H1 (cell line): ENCODE measurements at regions not wholly inside any gene's neighbourhood (a gene's known extent, or its start where the extent isn't known, plus 50 kb on each side); places are given as distances from the start of the nearest gene placed in this dataset.

Source experiments
- CTCF ChIA-PET: fragments of 300-600 bp; sonication (Branson Sonifier 250); formaldehyde crosslinking; loops from one replicate; lab custom pipeline; 2021; ENCODE audit not compliant: partially characterized antibody; lab: Charles Lee
- POLR2A ChIA-PET: fragments of 300-600 bp; sonication (Branson Sonifier 250); formaldehyde crosslinking; loops from one replicate; lab custom pipeline; 2021; ENCODE audit warnings: inconsistent platforms; ENCODE audit not compliant: partially characterized antibody; lab: Charles Lee
- DNase-seq, 2 experiments: peaks; one replicate each; pipeline versions ENCODE4 v3.0.0 to v3.0.0-alpha.2; 2010 to 2022; ENCODE audit warnings: low spot score in 2 of 2, low read depth in 1 of 2, mixed read lengths in 1 of 2
- FAIRE-seq: peaks from 2 replicates; lab custom pipeline; 2011; peaks lifted over from hg19 to GRCh38; lab: Jason Lieb, UNC
- H2AFZ ChIP-seq: 2 replicates; pipeline ENCODE4 v1.8.1; 2012; ENCODE audit warnings: low read length, inconsistent platforms
- H2AK5ac ChIP-seq: 2 replicates; pipeline ENCODE4 v1.6.1; 2013; ENCODE audit warnings: low read depth, low read length
- H2BK120ac ChIP-seq: replicated peaks from 2 replicates; pipeline ENCODE3; 2013; ENCODE audit warnings: low read depth, low read length, inconsistent platforms
- H2BK12ac ChIP-seq: 2 replicates; pipeline ENCODE4 v1.6.1; 2013; ENCODE audit warnings: low read depth, low read length
- H2BK15ac ChIP-seq: 2 replicates; pipeline ENCODE4 v1.6.1; 2013; ENCODE audit warnings: low read length
- H2BK20ac ChIP-seq: 2 replicates; pipeline ENCODE4 v1.6.1; 2013; ENCODE audit warnings: low read length
- H2BK5ac ChIP-seq: 2 replicates; pipeline ENCODE4 v1.6.1; 2013; ENCODE audit warnings: low read depth, low read length
- H3K14ac ChIP-seq: 2 replicates; pipeline ENCODE4 v1.6.1; 2013; ENCODE audit warnings: inconsistent platforms; ENCODE audit not compliant: insufficient read length
- H3K18ac ChIP-seq: 2 replicates; pipeline ENCODE4 v1.6.1; 2013; ENCODE audit warnings: low read length; ENCODE audit errors: extremely low read depth
- H3K23ac ChIP-seq: 2 replicates; pipeline ENCODE4 v1.6.1; 2013; ENCODE audit warnings: inconsistent platforms; ENCODE audit not compliant: insufficient read length
- H3K23me2 ChIP-seq: 2 replicates; pipeline ENCODE4 v1.6.1; 2013; ENCODE audit warnings: low read depth, low read length
- H3K27ac ChIP-seq: 2 replicates; pipeline ENCODE4 v1.6.1; 2011; ENCODE audit warnings: low read depth, low read length, inconsistent platforms
- H3K27me3 ChIP-seq, 4 experiments: replicated peaks in 1 of 4; 1 replicate in 1 of 4; 2 replicates in 3 of 4; pipeline versions ENCODE4 v1.6.1 to v1.8.1; 2011 to 2013; ENCODE audit warnings: low read length in 3 of 4, mild to moderate bottlenecking in 3 of 4, inconsistent platforms in 2 of 4, mixed read lengths in 2 of 4, moderate library complexity in 1 of 4; ENCODE audit not compliant: control insufficient read depth in 3 of 4, insufficient read depth in 3 of 4; ENCODE audit errors: extremely low read depth in 1 of 4
- H3K36me3 ChIP-seq, 4 experiments: 2 replicates each; pipeline versions ENCODE4 v1.6.1 to v1.8.1; 2011 to 2013; ENCODE audit warnings: mild to moderate bottlenecking in 4 of 4, low read length in 3 of 4, moderate library complexity in 2 of 4, control low read depth in 1 of 4, inconsistent platforms in 1 of 4; ENCODE audit not compliant: insufficient read depth in 4 of 4, control insufficient read depth in 2 of 4
- H3K4ac ChIP-seq: replicated peaks from 2 replicates; pipeline ENCODE3; 2013; ENCODE audit warnings: low read length, low read depth, mixed read lengths, inconsistent platforms; ENCODE audit not compliant: insufficient read length
- H3K4me1 ChIP-seq, 4 experiments: replicated peaks in 1 of 4; 1 replicate in 1 of 4; 2 replicates in 3 of 4; pipeline versions ENCODE4 v1.6.1 to v1.8.1; 2011 to 2013; ENCODE audit warnings: low read length in 3 of 4, inconsistent platforms in 2 of 4, mixed read lengths in 1 of 4; ENCODE audit not compliant: insufficient read depth in 4 of 4, control insufficient read depth in 3 of 4
- H3K4me2 ChIP-seq, 2 experiments: 2 replicates each; pipeline versions ENCODE4 v1.6.1 to v1.8.1; 2011 to 2013; ENCODE audit warnings: low read depth in 2 of 2, low read length in 2 of 2, control low read depth in 1 of 2, inconsistent platforms in 1 of 2, mild to moderate bottlenecking in 1 of 2; ENCODE audit not compliant: insufficient read depth in 1 of 2
- H3K4me3 ChIP-seq, 4 experiments: fragments of 200-600, 300-600 bp in 1 of 4; sonication (generic), shearing (Covaris generic), sonication (Bioruptor Twin) in 1 of 4; 2 replicates each; pipeline versions ENCODE4 v1.5.1 to v1.8.1; 2011 to 2016; ENCODE audit warnings: low read length in 4 of 4, low read depth in 3 of 4, control low read depth in 2 of 4, inconsistent platforms in 2 of 4, mild to moderate bottlenecking in 2 of 4, mixed read lengths in 1 of 4, moderate library complexity in 1 of 4; ENCODE audit not compliant: insufficient read depth in 2 of 4; ENCODE audit errors: extremely low read depth in 1 of 4
- H3K56ac ChIP-seq: replicated peaks from 2 replicates; pipeline ENCODE3; 2013; ENCODE audit warnings: low read depth, mild to moderate bottlenecking, mixed read lengths, low read length, inconsistent platforms; ENCODE audit not compliant: insufficient read length
- H3K79me1 ChIP-seq: 2 replicates; pipeline ENCODE4 v1.6.1; 2013; ENCODE audit warnings: low read depth, low read length, control low read depth
- H3K79me2 ChIP-seq, 2 experiments: 2 replicates each; pipeline versions ENCODE4 v1.6.1 to v1.8.1; 2012 to 2013; ENCODE audit warnings: low read length in 2 of 2, mild to moderate bottlenecking in 2 of 2, inconsistent platforms in 1 of 2; ENCODE audit not compliant: insufficient read depth in 2 of 2, control insufficient read depth in 1 of 2
- H3K9ac ChIP-seq, 4 experiments: replicated peaks in 1 of 4; 1 replicate in 1 of 4; 2 replicates in 3 of 4; pipeline versions ENCODE4 v1.6.1 to v1.8.1; 2011 to 2013; ENCODE audit warnings: low read depth in 3 of 4, low read length in 3 of 4, control low read depth in 2 of 4, mild to moderate bottlenecking in 2 of 4, moderate library complexity in 2 of 4, inconsistent platforms in 1 of 4; ENCODE audit errors: extremely low read depth in 1 of 4
- H3K9me3 ChIP-seq, 2 experiments: 2 replicates each; pipeline versions ENCODE4 v1.6.1 to v1.8.1; 2012 to 2013; ENCODE audit warnings: mild to moderate bottlenecking in 2 of 2, moderate library complexity in 2 of 2, control low read depth in 1 of 2, inconsistent platforms in 1 of 2, low read depth in 1 of 2, low read length in 1 of 2, mixed read lengths in 1 of 2; ENCODE audit not compliant: insufficient read depth in 2 of 2
- H4K20me1 ChIP-seq, 2 experiments: replicated peaks in 1 of 2; 2 replicates each; pipeline versions ENCODE3 to v1.8.1; 2011 to 2013; ENCODE audit warnings: inconsistent platforms in 2 of 2, low read length in 2 of 2, mild to moderate bottlenecking in 1 of 2; ENCODE audit not compliant: insufficient read depth in 2 of 2, control insufficient read depth in 1 of 2
- H4K5ac ChIP-seq: 2 replicates; pipeline ENCODE4 v1.6.1; 2013; ENCODE audit warnings: low read length, low read depth, mixed read lengths, inconsistent platforms; ENCODE audit not compliant: insufficient read length
- H4K8ac ChIP-seq: 2 replicates; pipeline ENCODE4 v1.8.0; 2013; ENCODE audit warnings: mild to moderate bottlenecking, moderate library complexity, low read length, inconsistent platforms; ENCODE audit not compliant: insufficient read depth; ENCODE audit errors: extremely low read depth
- H4K91ac ChIP-seq: replicated peaks from 2 replicates; pipeline ENCODE3; 2013; ENCODE audit warnings: low read length, mixed read lengths, inconsistent platforms; ENCODE audit not compliant: insufficient read length
- ASH2L ChIP-seq: fragments of 200-600, 300-600 bp; sonication (generic); IDR thresholded peaks from one replicate; pipeline ENCODE4 v1.7.1; 2017; ENCODE audit warnings: low read length
- CREB1 ChIP-seq: IDR thresholded peaks from 2 replicates; pipeline ENCODE4 v1.6.1; 2012; ENCODE audit warnings: inconsistent platforms
- CTCF ChIP-seq, 3 experiments: IDR thresholded peaks; 1 replicate in 2 of 3; 2 replicates in 1 of 3; pipeline versions ENCODE4 v1.5.1 to v1.6.1; 2011; ENCODE audit warnings: low read length in 3 of 3, mild to moderate bottlenecking in 3 of 3, inconsistent platforms in 2 of 3, low read depth in 1 of 3, moderate library complexity in 1 of 3; ENCODE audit not compliant: insufficient read depth in 1 of 3; ENCODE audit errors: control extremely low read depth in 1 of 3
- GABPA ChIP-seq: IDR thresholded peaks from 2 replicates; pipeline ENCODE4 v1.6.1; 2011; ENCODE audit warnings: mild to moderate bottlenecking, low read length, moderate library complexity, borderline replicate concordance; ENCODE audit not compliant: insufficient read depth
- GTF2F1 ChIP-seq: IDR thresholded peaks from 2 replicates; pipeline ENCODE4 v1.6.1; 2012; ENCODE audit warnings: low read depth, low read length, improper control_type of control experiment, borderline replicate concordance
- HDAC2 ChIP-seq, 2 experiments: fragments of 300-600 bp in 1 of 2; sonication (generic) in 1 of 2; IDR thresholded peaks; 2 replicates each; pipeline ENCODE4 v1.6.1; 2011 to 2012; ENCODE audit warnings: low read depth in 2 of 2, low read length in 2 of 2, mild to moderate bottlenecking in 2 of 2, moderate library complexity in 2 of 2, borderline replicate concordance in 1 of 2, inconsistent platforms in 1 of 2
- MAFK ChIP-seq: IDR thresholded peaks from 2 replicates; pipeline ENCODE4 v1.6.1; 2012; ENCODE audit warnings: low read depth, mild to moderate bottlenecking, improper control_type of control experiment, low read length
- SAP30 ChIP-seq: fragments of 300-600 bp; sonication (generic); IDR thresholded peaks from 2 replicates; pipeline ENCODE4 v1.7.1; 2012; ENCODE audit warnings: low read length, moderate library complexity, mild to moderate bottlenecking, inconsistent platforms; ENCODE audit not compliant: insufficient read depth, insufficient replicate concordance
- SIX5 ChIP-seq: IDR thresholded peaks from 2 replicates; pipeline ENCODE4 v1.6.1; 2011; ENCODE audit warnings: mild to moderate bottlenecking, low read depth, low read length

DNA sequence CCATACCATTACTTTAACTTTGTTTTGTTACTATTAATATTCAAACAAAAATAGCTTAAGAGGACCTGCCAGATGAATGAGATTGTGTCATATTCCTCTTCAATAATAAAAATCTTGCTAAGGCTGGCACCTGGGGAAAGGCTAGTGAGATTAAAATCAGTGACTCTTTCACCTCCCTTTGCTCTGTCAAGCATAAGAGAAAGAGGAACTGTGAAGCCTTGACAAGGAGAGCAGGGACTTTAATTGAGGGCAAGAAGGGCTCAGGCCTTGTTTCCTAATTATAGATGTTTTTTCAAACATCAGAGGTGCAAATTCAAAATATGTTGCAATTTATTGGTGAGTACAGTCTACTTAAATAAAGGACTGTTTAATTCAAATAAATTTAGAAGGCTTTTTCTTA lies 91.7 kb downstream of the SPATA31D1 start:
- Histone ChIP-seq H4K5ac (no peak overlapping the region), H3K18ac (no peak overlapping the region), H3K79me1 (no peaks in the 10 kb centered on the region), H3K9ac (no peak overlapping the region), H3K56ac (no peak overlapping the region), H3K27me3 (no peaks in the 10 kb centered on the region), H3K36me3 (no peaks in the 10 kb centered on the region), H3K27ac (no peak overlapping the region), H4K91ac (no peak overlapping the region), H3K4me2 (no peak overlapping the region), H2BK20ac (no peak overlapping the region), H4K8ac (no peak overlapping the region), H3K23me2 (no peaks in the 10 kb centered on the region), H3K4me1 (peaks cover 0 to 3% (median 1%) of the 10 kb centered on the region in 4 experiments; a peak in 4 of 7 replicates), H2AFZ (no peak overlapping the region), H2BK120ac (no peak overlapping the region), H3K23ac (no peak overlapping the region), H3K4me3 (no peak overlapping the region), H3K14ac (no peak overlapping the region), H3K9me3 (no peaks in the 10 kb centered on the region), H2BK12ac (no peak overlapping the region), H3K4ac (no peak overlapping the region), H2BK5ac (no peak overlapping the region), H3K79me2 (no peaks in the 10 kb centered on the region), H2AK5ac (no peak overlapping the region), H2BK15ac (no peak overlapping the region), H4K20me1 (no peaks in the 10 kb centered on the region)
- DNase-seq (no peak), FAIRE-seq (no peak)
- CTCF ChIA-PET: no interaction called here
- POLR2A ChIA-PET: no interaction called here
- no peak for TF ChIP-seq CREB1
- no peak for TF ChIP-seq SIX5
- TF ChIP-seq HDAC2 (IDR thresholded peaks at IDR 0.05; ENCODE audit: borderline replicate concordance in 1 of 2, low read depth in 2 of 2, low read length in 2 of 2): no peak
- no peak for TF ChIP-seq GTF2F1
- no peak for TF ChIP-seq SAP30
- TF ChIP-seq GABPA: no peak
- TF ChIP-seq ASH2L: no peak
- no peak for TF ChIP-seq MAFK
- TF ChIP-seq CTCF (IDR thresholded peaks at IDR 0.05; ENCODE audit: control extremely low read depth in 1 of 3, insufficient read depth in 1 of 3, low read depth in 1 of 3, low read length in 3 of 3): no peak
